H9 (cell line): ENCODE measurements at regions not wholly inside any gene's neighbourhood (a gene's known extent, or its start where the extent isn't known, plus 50 kb on each side); places are given as distances from the start of the nearest gene placed in this dataset.

Experiments
- DNase-seq: peaks from one replicate; pipeline ENCODE4 v3.0.0-alpha.2; 2017
- H2AFZ ChIP-seq: one replicate; pipeline ENCODE4 v1.6.1; 2013; ENCODE audit warnings: mild to moderate bottlenecking, low read length, control low read depth, moderate library complexity
- H2AK5ac ChIP-seq: 2 replicates; pipeline ENCODE4 v1.6.1; 2013; ENCODE audit warnings: low read length, control low read depth, mixed read lengths; ENCODE audit not compliant: insufficient read length
- H2BK120ac ChIP-seq: one replicate; pipeline ENCODE4 v1.6.1; 2013; ENCODE audit warnings: low read depth, mild to moderate bottlenecking, low read length, control low read depth, inconsistent platforms; ENCODE audit not compliant: poor library complexity, severe bottlenecking
- H2BK12ac ChIP-seq: 2 replicates; pipeline ENCODE4 v1.6.1; 2013; ENCODE audit warnings: low read length, control low read depth, mixed read lengths, low read depth; ENCODE audit not compliant: insufficient read length
- H2BK15ac ChIP-seq: 2 replicates; pipeline ENCODE4 v1.6.1; 2013; ENCODE audit warnings: low read depth, low read length, control low read depth
- H2BK20ac ChIP-seq: one replicate; pipeline ENCODE4 v1.6.1; 2013; ENCODE audit warnings: low read depth, mild to moderate bottlenecking, low read length, control low read depth, inconsistent platforms; ENCODE audit not compliant: poor library complexity, severe bottlenecking
- H2BK5ac ChIP-seq: 2 replicates; pipeline ENCODE4 v1.6.1; 2013; ENCODE audit warnings: low read length, control low read depth, mixed read lengths; ENCODE audit not compliant: insufficient read length
- H3K14ac ChIP-seq: 2 replicates; pipeline ENCODE4 v1.6.1; 2013; ENCODE audit warnings: low read length, control low read depth; ENCODE audit not compliant: insufficient read depth
- H3K18ac ChIP-seq: 2 replicates; pipeline ENCODE4 v1.6.1; 2013; ENCODE audit warnings: low read depth, mild to moderate bottlenecking, mixed read lengths, low read length, control low read depth; ENCODE audit not compliant: insufficient read length
- H3K23ac ChIP-seq: 2 replicates; pipeline ENCODE4 v1.6.1; 2013; ENCODE audit warnings: low read length, control low read depth, mixed read lengths, low read depth; ENCODE audit not compliant: insufficient read length
- H3K23me2 ChIP-seq: 2 replicates; pipeline ENCODE4 v1.6.1; 2013; ENCODE audit warnings: low read depth, mild to moderate bottlenecking, mixed read lengths, low read length, control low read depth; ENCODE audit not compliant: insufficient read length, poor library complexity, severe bottlenecking
- H3K27ac ChIP-seq: 2 replicates; pipeline ENCODE4 v1.5.1; 2013; ENCODE audit warnings: low read length, control low read depth, mixed read lengths, low read depth; ENCODE audit not compliant: insufficient read length
- H3K27me3 ChIP-seq: 2 replicates; pipeline ENCODE4 v1.6.1; 2013; ENCODE audit warnings: low read length, control low read depth, inconsistent platforms; ENCODE audit not compliant: insufficient read depth
- H3K4ac ChIP-seq: 2 replicates; pipeline ENCODE4 v1.6.1; 2013; ENCODE audit warnings: low read depth, mild to moderate bottlenecking, control low read depth, inconsistent platforms, low read length, moderate library complexity
- H3K4me1 ChIP-seq: 2 replicates; pipeline ENCODE4 v1.6.1; 2013; ENCODE audit warnings: low read length, control low read depth, inconsistent platforms; ENCODE audit not compliant: insufficient read depth
- H3K4me2 ChIP-seq: 2 replicates; pipeline ENCODE4 v1.6.1; 2013; ENCODE audit warnings: low read length, control low read depth, mixed read lengths; ENCODE audit not compliant: insufficient read length, insufficient read depth
- H3K56ac ChIP-seq: 2 replicates; pipeline ENCODE4 v1.6.1; 2013; ENCODE audit warnings: low read depth, mild to moderate bottlenecking, mixed read lengths, low read length, control low read depth; ENCODE audit not compliant: insufficient read length
- H3K79me1 ChIP-seq: 2 replicates; pipeline ENCODE4 v1.6.1; 2013; ENCODE audit warnings: low read depth, mild to moderate bottlenecking, moderate library complexity, low read length, control low read depth, inconsistent platforms; ENCODE audit not compliant: insufficient read depth, poor library complexity, severe bottlenecking
- H3K79me2 ChIP-seq: 2 replicates; pipeline ENCODE4 v1.6.1; 2013; ENCODE audit warnings: low read length, control low read depth, inconsistent platforms; ENCODE audit not compliant: insufficient read depth
- H3K9ac ChIP-seq: 2 replicates; pipeline ENCODE4 v1.6.1; 2013; ENCODE audit warnings: low read length, control low read depth, mixed read lengths; ENCODE audit not compliant: insufficient read length; ENCODE audit errors: extremely low read depth
- H3K9me3 ChIP-seq: one replicate; pipeline ENCODE4 v1.6.1; 2013; ENCODE audit warnings: low read depth, low read length, inconsistent platforms; ENCODE audit not compliant: control insufficient read depth
- H3T11ph ChIP-seq: one replicate; pipeline ENCODE4 v1.6.1; 2013; ENCODE audit warnings: mild to moderate bottlenecking, low read length, control low read depth, inconsistent platforms
- H4K20me1 ChIP-seq: one replicate; pipeline ENCODE4 v1.6.1; 2013; ENCODE audit not compliant: control insufficient read depth, insufficient read length, insufficient read depth
- H4K5ac ChIP-seq: 2 replicates; pipeline ENCODE4 v1.6.1; 2013; ENCODE audit warnings: low read depth, mild to moderate bottlenecking, mixed read lengths, low read length, control low read depth; ENCODE audit not compliant: insufficient read length
- H4K8ac ChIP-seq: replicated peaks from 2 replicates; pipeline ENCODE4 v1.6.1; 2013; ENCODE audit warnings: low read length, control low read depth, mixed read lengths, low read depth; ENCODE audit not compliant: insufficient read length
- H4K91ac ChIP-seq: 2 replicates; pipeline ENCODE4 v1.6.1; 2013; ENCODE audit warnings: low read depth, mild to moderate bottlenecking, moderate library complexity, mixed read lengths, low read length, control low read depth; ENCODE audit not compliant: insufficient read length
- H3K27ac Mint-ChIP-seq, 3 experiments: 2 replicates in 2 of 3; 3 replicates in 1 of 3; pipeline ENCODE4 v1.8.0; 2020 to 2021; ENCODE audit warnings: mixed read lengths in 3 of 3, mild to moderate bottlenecking in 1 of 3, moderate library complexity in 1 of 3
- H3K27me3 Mint-ChIP-seq: 2 replicates; pipeline ENCODE4 v1.8.0; 2021; ENCODE audit warnings: low read depth, mild to moderate bottlenecking, moderate library complexity, mixed read lengths
- H3K36me3 Mint-ChIP-seq, 3 experiments: 2 replicates in 2 of 3; 3 replicates in 1 of 3; pipeline ENCODE4 v1.8.0; 2020 to 2021; ENCODE audit warnings: low read depth in 3 of 3, mixed read lengths in 3 of 3; ENCODE audit not compliant: insufficient read depth in 1 of 3
- H3K4me1 Mint-ChIP-seq, 2 experiments: 2 replicates each; pipeline ENCODE4 v1.8.0; 2020; ENCODE audit warnings: mixed read lengths in 2 of 2
- H3K4me3 Mint-ChIP-seq, 2 experiments: 2 replicates in 1 of 2; 3 replicates in 1 of 2; pipeline ENCODE4 v1.8.0; 2020 to 2021; ENCODE audit warnings: mild to moderate bottlenecking in 2 of 2, mixed read lengths in 2 of 2, moderate library complexity in 1 of 2
- H3K9me3 Mint-ChIP-seq, 2 experiments: 2 replicates in 1 of 2; 3 replicates in 1 of 2; pipeline ENCODE4 v1.8.0; 2020; ENCODE audit warnings: mild to moderate bottlenecking in 2 of 2, mixed read lengths in 2 of 2, moderate library complexity in 1 of 2
- WGBS: extraction: QIAGEN DNeasy Blood & Tissue Kit; methylation state at CpG from one replicate; pipeline ENCODE4 v1.1.7; 2013; ENCODE audit warnings: missing lambda C conversion rate, low lambda C conversion rate, mixed read lengths; ENCODE audit not compliant: insufficient read length; ENCODE audit errors: extremely low coverage; 5-methylcytosine and 5-hydroxymethylcytosine counted together
- TF ChIP-seq, protein P1 (sequence below): fragments of 200-600 bp; sonication (generic); conservative IDR thresholded peaks from 3 replicates; pipeline ENCODE4 v1.8.0; 2021; ENCODE audit warnings: antibody characterized with exemption, mild to moderate bottlenecking

DNA sequence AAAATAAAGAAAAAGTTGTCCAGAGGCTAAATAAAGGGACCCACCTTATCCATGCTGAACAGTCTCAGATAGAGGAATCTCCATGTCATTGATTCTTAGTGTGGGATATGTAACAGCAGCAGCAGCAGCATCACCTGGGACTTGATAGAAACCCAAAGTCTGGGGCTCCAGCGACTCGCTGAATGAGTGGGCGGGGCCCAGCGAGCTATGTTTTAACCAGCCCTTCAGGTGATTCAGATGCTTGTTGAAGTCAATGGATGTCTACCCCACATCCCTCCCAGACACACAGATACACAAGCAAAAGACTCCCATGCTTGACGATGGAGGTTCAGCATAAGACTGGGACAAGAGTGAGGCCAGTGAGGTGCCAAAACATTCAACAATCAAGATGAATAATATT, 298.6 kb downstream of the UBE3D start:
- no peak overlapping the region for H3K14ac ChIP-seq
- no peak overlapping the region for H4K5ac ChIP-seq
- H3T11ph ChIP-seq: no peak overlapping the region
- no peak overlapping the region for H4K8ac ChIP-seq
- H3K27me3 ChIP-seq: no peaks in the 10 kb centered on the region
- no peak overlapping the region for H3K4ac ChIP-seq
- H2AFZ ChIP-seq: no peak overlapping the region
- no peaks in the 10 kb centered on the region for H3K23me2 ChIP-seq
- no peak overlapping the region for H4K91ac ChIP-seq
- TF ChIP-seq, protein P1, sequence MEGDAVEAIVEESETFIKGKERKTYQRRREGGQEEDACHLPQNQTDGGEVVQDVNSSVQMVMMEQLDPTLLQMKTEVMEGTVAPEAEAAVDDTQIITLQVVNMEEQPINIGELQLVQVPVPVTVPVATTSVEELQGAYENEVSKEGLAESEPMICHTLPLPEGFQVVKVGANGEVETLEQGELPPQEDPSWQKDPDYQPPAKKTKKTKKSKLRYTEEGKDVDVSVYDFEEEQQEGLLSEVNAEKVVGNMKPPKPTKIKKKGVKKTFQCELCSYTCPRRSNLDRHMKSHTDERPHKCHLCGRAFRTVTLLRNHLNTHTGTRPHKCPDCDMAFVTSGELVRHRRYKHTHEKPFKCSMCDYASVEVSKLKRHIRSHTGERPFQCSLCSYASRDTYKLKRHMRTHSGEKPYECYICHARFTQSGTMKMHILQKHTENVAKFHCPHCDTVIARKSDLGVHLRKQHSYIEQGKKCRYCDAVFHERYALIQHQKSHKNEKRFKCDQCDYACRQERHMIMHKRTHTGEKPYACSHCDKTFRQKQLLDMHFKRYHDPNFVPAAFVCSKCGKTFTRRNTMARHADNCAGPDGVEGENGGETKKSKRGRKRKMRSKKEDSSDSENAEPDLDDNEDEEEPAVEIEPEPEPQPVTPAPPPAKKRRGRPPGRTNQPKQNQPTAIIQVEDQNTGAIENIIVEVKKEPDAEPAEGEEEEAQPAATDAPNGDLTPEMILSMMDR: no peak
- no peak overlapping the region for H3K9ac ChIP-seq
- H3K23ac ChIP-seq: no peak overlapping the region
- no peaks in the 10 kb centered on the region for H3K36me3 Mint-ChIP-seq
- no peak overlapping the region for H3K27ac ChIP-seq
- no peak overlapping the region for H2BK15ac ChIP-seq
- H3K4me3 Mint-ChIP-seq: no peak overlapping the region
- H3K9me3 ChIP-seq: no peaks in the 10 kb centered on the region
- H3K56ac ChIP-seq: no peak overlapping the region
- no peak overlapping the region for H2BK12ac ChIP-seq
- DNase-seq: peak; percentile 46
- H2BK120ac ChIP-seq: no peak overlapping the region
- H3K4me1 Mint-ChIP-seq: peaks cover 11 to 18% of the 10 kb centered on the region in 2 experiments
- no peak overlapping the region for H2AK5ac ChIP-seq
- no peaks in the 10 kb centered on the region; a peak in 1 of 5 replicates for H3K9me3 Mint-ChIP-seq
- H3K18ac ChIP-seq: no peak overlapping the region
- 0 out of 2 replicates have a peak, but pooled peaks cover 1% of the 10 kb centered on the region for H3K79me2 ChIP-seq
- WGBS: no CpG with 5 or more reads among the region's 5 CpGs
- H2BK20ac ChIP-seq: no peak overlapping the region
- no peaks in the 10 kb centered on the region for H3K27me3 Mint-ChIP-seq
- no peak overlapping the region for H3K27ac Mint-ChIP-seq
- H4K20me1 ChIP-seq: no peaks in the 10 kb centered on the region
- no peak overlapping the region for H2BK5ac ChIP-seq
- no peaks in the 10 kb centered on the region for H3K79me1 ChIP-seq
- H3K4me2 ChIP-seq: no peak overlapping the region
- peaks cover 5% of the 10 kb centered on the region; the same call in 1 of the 2 replicates for H3K4me1 ChIP-seq
